ENCODE measurements at regions not wholly inside any gene's neighbourhood (a gene's known extent, or its start where the extent isn't known, plus 50 kb on each side); places are given as distances from the start of the nearest gene placed in this dataset.

DNA sequence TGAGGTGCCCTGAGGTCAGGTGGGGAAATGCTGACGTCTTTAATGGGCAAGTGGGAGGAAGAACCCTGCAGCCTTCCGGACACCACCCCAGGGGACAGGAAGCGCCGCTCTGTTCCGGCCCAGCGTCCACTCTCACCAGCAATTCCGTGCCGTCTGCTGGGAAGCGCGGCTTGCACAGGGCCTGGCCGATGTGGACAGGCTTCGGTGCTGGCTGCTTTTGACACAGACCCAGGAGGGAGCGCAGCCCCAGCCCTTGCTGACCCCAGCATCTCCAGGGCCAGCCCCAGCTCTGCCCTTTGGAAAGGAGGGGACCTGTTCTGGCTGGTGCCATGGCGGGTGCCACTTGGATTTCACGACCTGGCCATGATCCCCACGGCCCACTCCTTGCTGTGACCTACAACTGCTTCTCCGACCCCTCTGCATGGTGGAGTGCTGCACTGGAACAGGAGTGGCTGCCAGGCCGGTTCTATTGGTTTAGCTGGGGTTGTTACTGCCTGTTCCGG is 123.2 kb downstream of the DLL1 start:
- in situ Hi-C loops (cut with MboI) = no loop called here
- no peaks in the 10 kb centered on the region for H3K9me3 ChIP-seq (ENCODE audit: low read depth)
- H3K36me3 ChIP-seq (ENCODE audit: low read depth) = no peaks in the 10 kb centered on the region
- H3K4me2 ChIP-seq (ENCODE audit: unreplicated experiment) = no peak overlapping the region
- H3K9me2 ChIP-seq (ENCODE audit: insufficient read depth) = no peaks in the 10 kb centered on the region
- no peaks in the 10 kb centered on the region for H3K79me2 ChIP-seq (ENCODE audit: insufficient read depth)
- peaks cover 7% of the 10 kb centered on the region; the same call in 1 of the 2 replicates for H3K27me3 ChIP-seq (replicated peaks; ENCODE audit: insufficient read depth)
- H3F3A ChIP-seq (ENCODE audit: insufficient read depth) = no peaks in the 10 kb centered on the region
- no peaks in the 10 kb centered on the region for H4K20me1 ChIP-seq (ENCODE audit: insufficient read depth)
- no peak overlapping the region for H3K27ac ChIP-seq
- H3K4me1 ChIP-seq (ENCODE audit: insufficient read depth) = no peaks in the 10 kb centered on the region
- no peak overlapping the region for H3K4me3 ChIP-seq
- H3K9ac ChIP-seq = no peak overlapping the region
- WGBS, 2 experiments (ENCODE audit: low coverage in 1 of 2, low lambda C conversion rate in 2 of 2, missing lambda C conversion rate in 2 of 2) = 73 to 79% methylated on average over 18 to 19 of the region's 19 CpGs
- H2AFZ ChIP-seq = no peak overlapping the region
- no peak for TF ChIP-seq EZH2 (IDR thresholded peaks at IDR 0.05; ENCODE audit: insufficient read depth, poor library complexity, severe bottlenecking)
- DNase-seq = no peak

DNA sequence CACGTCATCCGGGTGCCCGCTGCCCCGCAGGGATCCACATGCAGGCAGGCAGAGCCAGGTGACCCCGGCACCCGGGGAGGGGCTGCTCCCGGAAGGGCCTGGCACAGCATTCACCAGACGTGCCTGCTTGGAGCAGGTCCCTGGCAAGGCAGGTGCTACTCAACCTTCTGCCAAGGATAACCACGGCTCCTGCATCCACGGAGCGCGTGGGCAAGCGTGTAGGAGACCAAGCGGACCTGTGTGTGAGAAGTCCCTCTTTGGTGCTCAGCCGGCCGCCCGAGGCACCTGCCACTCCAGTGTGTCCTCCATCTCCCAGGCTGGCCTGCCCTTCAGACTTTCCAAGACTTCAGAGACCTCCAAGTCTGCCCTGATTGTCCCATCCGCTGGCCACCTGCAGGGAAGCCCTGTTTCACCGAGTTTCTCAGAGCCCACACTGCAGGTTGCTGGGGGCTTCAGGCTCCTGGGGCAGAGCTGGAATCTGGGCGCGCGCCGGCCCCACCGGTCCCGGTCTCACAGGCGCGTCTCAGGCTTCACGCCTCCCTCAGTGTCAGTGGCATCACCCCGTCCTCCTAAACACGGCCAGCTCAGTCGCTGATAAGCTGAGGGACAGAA is 124.3 kb downstream of the DLL1 start:
- no peak overlapping the region for H2AFZ ChIP-seq
- H3K27me3 ChIP-seq (replicated peaks; ENCODE audit: insufficient read depth) = peaks cover 7% of the 10 kb centered on the region; the same call in 1 of the 2 replicates
- TF ChIP-seq EZH2 (IDR thresholded peaks at IDR 0.05; ENCODE audit: insufficient read depth, poor library complexity, severe bottlenecking) (no peak), EZH2phosphoT487 (IDR thresholded peaks at IDR 0.05; ENCODE audit: insufficient read depth, low read depth) (no peak)
- H4K20me1 ChIP-seq (ENCODE audit: insufficient read depth) = no peaks in the 10 kb centered on the region
- no peaks in the 10 kb centered on the region for H3K9me2 ChIP-seq (ENCODE audit: insufficient read depth)
- no peak overlapping the region for H3K27ac ChIP-seq
- H3K4me3 ChIP-seq = no peak overlapping the region
- H3K9me3 ChIP-seq (ENCODE audit: low read depth) = no peaks in the 10 kb centered on the region
- H3K4me1 ChIP-seq (ENCODE audit: insufficient read depth) = no peaks in the 10 kb centered on the region
- H3K36me3 ChIP-seq (ENCODE audit: low read depth) = no peaks in the 10 kb centered on the region
- no peak overlapping the region for H3K4me2 ChIP-seq (ENCODE audit: unreplicated experiment)
- in situ Hi-C loops (cut with MboI) = no loop called here
- 66 to 67% methylated on average over 31 of the region's 31 CpGs for WGBS, 2 experiments (ENCODE audit: low coverage in 1 of 2, low lambda C conversion rate in 2 of 2, missing lambda C conversion rate in 2 of 2)
- no peaks in the 10 kb centered on the region for H3K79me2 ChIP-seq (ENCODE audit: insufficient read depth)
- H3F3A ChIP-seq (ENCODE audit: insufficient read depth) = no peaks in the 10 kb centered on the region
- DNase-seq = no peak
- H3K9ac ChIP-seq = no peak overlapping the region

GRCh38 chr6:170165471-170166117 is 125.3 kb downstream of the DLL1 start:
- DNase-seq = peak; percentile 10
- no peak overlapping the region for H3K9ac ChIP-seq
- H3K27ac ChIP-seq = no peak overlapping the region
- in situ Hi-C loops (cut with MboI) = no loop called here
- TF ChIP-seq EZH2phosphoT487 (IDR thresholded peaks at IDR 0.05; ENCODE audit: insufficient read depth, low read depth) (no peak), EZH2 (IDR thresholded peaks at IDR 0.05; ENCODE audit: insufficient read depth, poor library complexity, severe bottlenecking) (no peak)
- 56% methylated on average over 21 to 22 of the region's 22 CpGs for WGBS, 2 experiments (ENCODE audit: low coverage in 1 of 2, low lambda C conversion rate in 2 of 2, missing lambda C conversion rate in 2 of 2)
- H4K20me1 ChIP-seq (ENCODE audit: insufficient read depth) = no peaks in the 10 kb centered on the region
- H3K9me2 ChIP-seq (ENCODE audit: insufficient read depth) = no peaks in the 10 kb centered on the region
- peaks cover 7% of the 10 kb centered on the region; the same call in 1 of the 2 replicates for H3K27me3 ChIP-seq (replicated peaks; ENCODE audit: insufficient read depth)
- H3K4me1 ChIP-seq (ENCODE audit: insufficient read depth) = no peaks in the 10 kb centered on the region
- H3F3A ChIP-seq (ENCODE audit: insufficient read depth) = no peaks in the 10 kb centered on the region
- H3K4me3 ChIP-seq = no peak overlapping the region
- H3K9me3 ChIP-seq (ENCODE audit: low read depth) = no peaks in the 10 kb centered on the region
- no peaks in the 10 kb centered on the region for H3K79me2 ChIP-seq (ENCODE audit: insufficient read depth)
- H3K4me2 ChIP-seq (ENCODE audit: unreplicated experiment) = no peak overlapping the region
- no peak overlapping the region for H2AFZ ChIP-seq
- no peaks in the 10 kb centered on the region for H3K36me3 ChIP-seq (ENCODE audit: low read depth)

DNA sequence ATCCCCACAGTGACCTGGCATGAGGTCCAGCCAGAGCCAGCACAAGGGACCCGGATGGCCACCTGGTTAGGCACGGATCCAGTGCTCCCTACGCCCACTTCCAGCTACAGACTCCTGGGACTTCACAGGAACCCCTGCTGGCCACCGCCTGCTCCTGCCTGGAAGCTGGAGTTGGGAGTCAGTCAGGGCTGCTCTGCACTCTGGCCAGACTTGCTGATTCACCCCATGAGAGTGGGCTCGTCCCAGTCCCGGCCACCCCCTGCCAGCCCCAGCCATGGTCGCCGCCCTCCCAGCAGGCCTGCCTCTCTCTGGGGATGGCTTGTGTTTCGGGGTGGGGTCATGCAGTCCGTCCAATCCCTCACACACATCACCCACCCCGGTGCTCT is 125.8 kb downstream of the DLL1 start:
- no peak overlapping the region for H2AFZ ChIP-seq
- H3F3A ChIP-seq (ENCODE audit: insufficient read depth) = no peaks in the 10 kb centered on the region
- 5 to 12% methylated on average over 5 to 9 of the region's 11 CpGs for WGBS, 2 experiments (ENCODE audit: low coverage in 1 of 2, low lambda C conversion rate in 2 of 2, missing lambda C conversion rate in 2 of 2)
- in situ Hi-C loops (cut with MboI) = no loop called here
- no peaks in the 10 kb centered on the region for H3K4me1 ChIP-seq (ENCODE audit: insufficient read depth)
- no peaks in the 10 kb centered on the region for H4K20me1 ChIP-seq (ENCODE audit: insufficient read depth)
- peak; percentile 47 for DNase-seq
- TF ChIP-seq EZH2phosphoT487 (IDR thresholded peaks at IDR 0.05; ENCODE audit: insufficient read depth, low read depth) (no peak), EZH2 (IDR thresholded peaks at IDR 0.05; ENCODE audit: insufficient read depth, poor library complexity, severe bottlenecking) (no peak)
- no peak overlapping the region for H3K4me2 ChIP-seq (ENCODE audit: unreplicated experiment)
- no peaks in the 10 kb centered on the region for H3K9me2 ChIP-seq (ENCODE audit: insufficient read depth)
- no peak overlapping the region for H3K9ac ChIP-seq
- H3K9me3 ChIP-seq (ENCODE audit: low read depth) = no peaks in the 10 kb centered on the region
- H3K27me3 ChIP-seq (replicated peaks; ENCODE audit: insufficient read depth) = peaks cover 7% of the 10 kb centered on the region; the same call in 1 of the 2 replicates
- no peaks in the 10 kb centered on the region for H3K79me2 ChIP-seq (ENCODE audit: insufficient read depth)
- H3K27ac ChIP-seq = no peak overlapping the region
- H3K36me3 ChIP-seq (ENCODE audit: low read depth) = no peaks in the 10 kb centered on the region
- no peak overlapping the region for H3K4me3 ChIP-seq
